Neural cell (in vitro differentiated cells): ENCODE measurements at regions not wholly inside any gene's neighbourhood (a gene's known extent, or its start where the extent isn't known, plus 50 kb on each side); places are given as distances from the start of the nearest gene placed in this dataset.

Experiments
- CTCF ChIP-seq: fragments of 450-650 bp; IDR thresholded peaks from 2 replicates; pipeline ENCODE4 v1.5.1; 2014; ENCODE audit warnings: antibody characterized with exemption, mild to moderate bottlenecking, moderate library complexity; ENCODE audit not compliant: poor library complexity, severe bottlenecking
- EP300 ChIP-seq: fragments of 450-650 bp; conservative IDR thresholded peaks from 2 replicates; pipeline ENCODE4 v1.6.1; 2014; ENCODE audit warnings: antibody characterized with exemption, mild to moderate bottlenecking, moderate library complexity; ENCODE audit not compliant: poor library complexity, severe bottlenecking
- POLR2AphosphoS5 ChIP-seq: IDR thresholded peaks from 2 replicates; pipeline ENCODE4 v1.6.1; 2012
- TAF1 ChIP-seq: IDR thresholded peaks from 2 replicates; pipeline ENCODE4 v1.6.1; 2012; ENCODE audit warnings: low read depth

GRCh38 chr21:35428001-35428320 lies 378.9 kb upstream of the RUNX1 start:
- TF ChIP-seq CTCF (no peak), TAF1 (no peak), EP300 (no peak), POLR2AphosphoS5 (no peak)
